Left hindlimb (tissue), 1 donor: ENCODE measurements at regions not wholly inside any gene's neighbourhood (a gene's known extent, or its start where the extent isn't known, plus 50 kb on each side); places are given as distances from the start of the nearest gene placed in this dataset.

Source experiments
- DNase-seq: peaks from one replicate; pipeline ENCODE4 v3.0.0-alpha.2; 2018

GRCh38 chr2:71887196-71887595 lies 260.5 kb downstream of the CYP26B1 start:
- no peak for DNase-seq

- no peak for DNase-seq
Observed at GRCh38 chr2:71886241-71886640, 261.4 kb downstream of the CYP26B1 start.

DNA sequence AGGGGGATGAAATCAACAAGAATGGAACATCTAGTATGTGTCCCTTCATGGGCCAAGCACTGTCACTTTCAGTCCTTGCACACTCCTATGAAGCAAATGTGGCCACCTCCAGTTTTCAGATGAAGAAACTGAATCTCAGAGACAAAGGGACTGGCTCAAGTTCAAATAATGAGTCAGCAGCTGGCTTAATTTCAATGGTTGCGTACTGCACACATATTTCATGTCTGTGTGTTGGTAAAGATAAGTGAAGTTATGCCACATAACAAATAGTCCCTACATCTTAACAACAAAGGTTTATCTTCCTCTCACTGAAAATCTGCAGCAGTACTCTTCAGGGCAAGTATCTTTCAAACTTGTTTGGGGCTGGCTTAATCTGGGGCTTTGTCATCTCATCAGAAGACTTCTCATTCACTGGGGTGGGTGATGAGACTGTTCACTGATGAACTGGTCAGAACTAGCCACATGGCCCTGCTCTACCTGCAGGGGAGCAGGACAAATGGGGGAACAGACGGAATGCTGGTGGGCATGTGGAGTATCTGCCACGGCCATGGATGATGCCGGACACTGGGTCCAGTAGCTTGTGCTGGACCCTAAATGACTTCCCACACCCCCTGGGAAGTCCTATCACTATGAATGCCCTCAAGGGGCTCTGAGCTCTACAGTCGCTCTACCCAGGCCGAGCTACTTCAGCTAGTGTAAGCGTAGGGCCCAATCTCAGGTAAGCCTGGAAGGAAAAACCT lies 263.2 kb downstream of the CYP26B1 start:
- DNase-seq = no peak

GRCh38 chr2:71882949-71883472 lies 264.7 kb downstream of the CYP26B1 start:
- DNase-seq = peak; percentile 69

DNA sequence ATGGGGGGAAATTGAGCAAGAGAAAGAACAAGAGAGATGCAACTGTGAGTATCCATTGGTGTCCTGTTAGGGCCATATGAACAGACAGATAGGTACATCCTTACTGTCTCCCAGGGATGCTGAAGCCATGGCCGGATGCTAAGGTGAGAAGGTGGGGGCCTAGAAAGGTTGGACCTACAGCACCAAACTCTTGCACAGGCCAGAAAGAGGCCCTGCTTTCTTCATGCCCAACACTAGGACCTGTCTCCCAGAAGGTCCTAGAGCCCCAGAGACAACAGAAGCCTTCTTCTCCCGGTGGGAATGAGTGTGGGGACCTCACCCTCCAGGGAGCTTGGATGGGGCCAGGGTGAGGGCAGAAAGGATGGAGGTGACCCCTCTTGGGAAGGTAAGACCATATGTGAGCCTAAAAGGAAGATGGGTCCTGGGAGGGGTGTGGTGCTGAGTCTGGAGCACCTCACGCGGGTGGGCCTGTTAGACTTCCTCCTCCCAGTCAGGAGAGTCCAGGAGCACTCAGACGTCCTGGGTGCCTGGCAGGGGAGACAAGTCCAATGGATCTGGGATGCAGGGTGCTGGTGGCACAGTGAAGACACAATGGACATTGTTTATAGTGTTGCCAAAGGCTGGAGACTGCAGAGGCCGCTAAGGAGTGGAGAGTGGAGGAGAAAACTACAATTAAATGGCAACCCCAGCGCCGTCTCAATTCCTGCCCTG lies 265.3 kb downstream of the CYP26B1 start:
- no peak for DNase-seq

DNA sequence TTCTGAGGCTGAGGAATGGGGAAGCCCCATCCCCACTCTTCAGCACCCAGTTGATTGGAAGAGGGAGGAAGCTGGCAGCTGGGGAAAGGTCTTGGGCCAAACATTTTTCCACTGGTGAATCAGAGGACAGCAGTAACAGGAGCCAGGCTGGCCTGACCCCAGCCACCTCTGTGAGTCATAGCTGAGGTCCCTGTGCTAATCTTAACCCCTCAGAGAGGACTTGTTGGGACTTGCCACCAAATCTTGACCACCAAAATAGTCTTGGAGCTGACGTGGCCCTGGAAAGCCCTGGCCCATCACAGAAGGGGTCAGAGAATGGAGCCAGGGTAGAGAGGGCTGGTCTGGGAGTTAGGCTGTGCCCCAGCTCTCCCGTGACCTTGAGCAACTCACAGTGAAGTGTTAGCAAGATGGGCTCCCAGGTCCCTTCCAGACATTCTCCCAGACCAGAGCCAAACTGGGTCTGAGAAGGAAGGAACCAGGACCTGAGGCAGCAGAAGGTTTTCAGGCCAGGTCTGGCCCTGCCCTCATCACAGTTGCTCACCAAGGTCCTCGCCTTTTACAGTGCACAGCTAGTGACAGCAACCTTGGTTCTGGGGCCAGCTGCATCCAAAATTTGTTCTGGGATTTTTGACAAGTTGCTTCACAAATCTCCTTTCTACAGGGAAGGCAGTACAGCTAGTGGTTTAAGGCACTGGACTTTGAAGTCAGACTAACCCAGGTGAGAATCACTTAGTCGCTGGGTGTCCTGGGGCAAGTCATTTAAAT lies 266.6 kb downstream of the CYP26B1 start:
- DNase-seq = no peak

DNA sequence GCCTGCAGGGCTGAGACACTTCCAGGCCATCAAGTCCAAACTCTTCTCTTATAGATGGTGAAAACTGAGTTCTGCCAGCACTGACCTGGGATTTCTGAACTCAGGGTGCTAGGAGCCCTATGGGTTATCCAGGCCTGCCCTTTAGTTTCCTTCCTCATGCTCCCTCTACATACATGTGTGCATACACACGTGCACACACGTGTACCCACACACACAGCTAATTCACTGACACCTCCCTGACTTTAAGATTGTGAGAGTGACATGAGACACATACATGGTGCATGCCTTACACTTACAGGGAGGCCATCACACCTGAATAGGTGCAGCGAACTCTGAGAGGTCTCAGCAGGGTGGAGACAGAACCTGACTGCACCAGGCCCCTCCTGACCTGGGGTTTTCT lies 267.4 kb downstream of the CYP26B1 start:
- DNase-seq = no peak

GRCh38 chr2:71879509-71880184 lies 268.0 kb downstream of the CYP26B1 start:
- no peak for DNase-seq

DNA sequence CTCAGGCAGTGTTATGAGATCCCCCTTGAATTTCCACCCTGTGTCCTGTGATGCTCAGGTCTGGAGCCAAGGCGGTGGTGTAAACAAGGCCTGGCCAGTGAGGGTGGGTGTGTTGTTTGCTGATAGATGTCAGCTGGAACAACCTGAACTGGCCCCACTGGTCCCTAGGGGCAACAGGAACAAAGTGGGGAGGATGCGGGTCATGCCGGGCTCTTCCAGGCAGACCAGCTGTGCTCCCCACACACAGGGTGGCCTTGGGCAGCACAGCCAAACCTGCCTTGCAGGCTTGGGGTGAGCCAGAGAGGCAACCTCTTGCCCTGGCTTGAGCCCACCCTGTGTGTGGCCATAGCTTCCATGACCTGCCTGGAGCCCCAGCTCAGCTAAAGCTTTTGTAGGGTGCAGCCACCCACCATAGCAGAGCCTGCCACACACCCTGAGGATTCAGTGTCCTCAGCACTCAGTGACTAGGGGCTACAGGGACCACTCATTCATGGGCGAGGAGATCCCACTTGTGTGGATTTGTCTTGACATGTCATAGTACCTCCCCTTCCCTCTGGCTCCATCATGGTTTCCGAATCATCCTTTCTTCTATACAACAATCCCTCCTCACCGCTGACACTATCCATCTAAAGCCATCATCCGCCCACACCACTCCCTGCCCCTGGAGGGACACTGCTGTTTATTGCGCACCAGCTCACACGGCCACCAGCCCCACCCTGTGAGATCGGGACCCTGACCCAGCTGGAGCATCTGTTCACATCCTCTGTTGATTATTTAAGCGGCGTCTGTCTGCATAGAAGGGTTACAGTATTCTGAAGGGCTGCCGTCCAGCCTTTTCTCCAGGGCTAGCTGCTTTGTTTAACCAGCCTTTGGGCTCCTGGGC lies 268.8 kb downstream of the CYP26B1 start:
- no peak for DNase-seq

DNA sequence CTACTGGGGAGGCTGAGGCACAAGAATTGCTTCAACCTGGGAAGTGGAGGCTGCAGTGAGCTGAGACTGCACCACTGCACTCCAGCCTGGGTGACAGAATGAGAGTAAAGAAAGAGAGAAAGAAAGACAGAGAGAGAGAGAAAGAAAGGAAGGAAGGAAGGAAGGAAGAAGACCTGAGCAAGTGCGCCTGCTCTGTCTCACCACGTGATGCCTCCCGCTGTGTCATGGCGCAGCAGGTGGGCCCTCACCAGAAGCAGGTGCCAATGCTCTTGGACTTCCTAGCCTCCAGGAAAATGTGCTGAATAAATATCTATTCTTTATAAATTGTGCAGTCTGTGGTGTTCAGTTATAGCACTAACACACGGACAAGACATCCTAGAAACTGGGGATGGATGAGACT lies 270.0 kb downstream of the CYP26B1 start:
- no peak for DNase-seq

DNA sequence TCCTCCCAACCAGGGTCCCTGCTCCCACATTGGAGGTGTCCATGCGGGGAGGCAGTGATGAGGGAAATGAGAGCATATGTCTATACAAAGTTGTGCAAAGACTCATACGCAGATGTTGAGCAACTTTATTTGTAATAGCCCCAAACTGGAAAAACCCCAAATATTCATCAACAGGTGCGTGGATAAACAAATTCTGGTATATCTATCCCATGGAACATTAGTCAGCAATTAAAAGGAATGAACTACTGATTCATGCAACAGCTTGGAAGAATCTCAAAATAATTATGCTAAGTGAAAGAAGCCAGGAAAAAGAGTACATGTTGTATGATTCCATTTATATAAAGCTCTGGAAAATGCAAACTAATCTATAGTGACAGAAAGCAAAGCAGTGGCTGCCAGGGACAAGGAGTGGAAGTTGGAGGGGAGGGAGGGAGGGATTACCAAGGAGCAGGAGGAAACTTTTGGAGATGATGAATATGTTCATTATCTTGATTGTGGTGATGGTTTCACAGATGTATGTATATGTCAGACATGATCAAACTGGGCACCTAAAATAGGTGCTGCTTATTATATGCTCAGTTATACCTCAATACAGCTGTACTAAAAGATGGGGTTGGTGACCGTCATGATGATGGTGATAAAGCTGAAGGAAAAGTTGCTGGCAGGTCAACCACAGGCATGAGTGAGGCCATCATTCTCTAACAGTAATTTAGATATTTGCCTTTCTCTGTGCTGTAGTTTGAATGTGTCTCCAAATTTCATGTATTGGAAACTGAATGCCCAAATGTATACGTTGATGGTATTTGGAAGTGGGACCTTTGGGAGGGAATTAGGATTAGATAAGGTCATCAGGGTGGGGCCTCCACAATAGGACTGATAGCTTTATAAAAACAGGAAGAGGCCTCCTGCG lies 270.9 kb downstream of the CYP26B1 start:
- no peak for DNase-seq

GRCh38 chr2:71872466-71873051 lies 275.1 kb downstream of the CYP26B1 start:
- DNase-seq = no peak

DNA sequence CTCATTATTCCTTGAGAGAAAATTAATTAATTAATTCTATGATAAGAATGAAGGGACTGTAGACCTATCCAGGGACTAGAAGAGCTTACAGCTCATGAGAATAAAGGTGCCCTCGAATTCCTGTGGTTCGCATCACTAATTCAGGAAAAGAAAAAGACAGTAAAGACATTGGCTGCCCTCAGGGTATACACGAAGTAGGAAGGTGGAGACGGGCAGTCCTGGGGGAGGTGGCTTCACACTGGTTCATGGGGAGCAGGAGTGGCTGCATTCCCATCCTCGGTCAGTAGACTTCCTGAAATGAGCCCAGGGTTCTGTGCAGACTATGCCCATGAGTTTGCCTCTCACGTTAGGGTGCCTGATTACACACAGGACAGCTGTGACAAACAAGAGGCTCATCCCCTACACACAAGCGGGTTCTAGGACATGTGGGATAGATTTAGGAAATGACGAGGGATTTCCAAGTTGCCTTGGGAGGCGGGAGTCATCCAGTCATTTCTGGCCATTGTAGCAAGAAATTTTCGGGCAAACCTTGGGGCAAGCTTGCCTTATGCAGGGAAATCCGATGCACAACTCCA lies 282.2 kb downstream of the CYP26B1 start:
- DNase-seq = no peak

DNA sequence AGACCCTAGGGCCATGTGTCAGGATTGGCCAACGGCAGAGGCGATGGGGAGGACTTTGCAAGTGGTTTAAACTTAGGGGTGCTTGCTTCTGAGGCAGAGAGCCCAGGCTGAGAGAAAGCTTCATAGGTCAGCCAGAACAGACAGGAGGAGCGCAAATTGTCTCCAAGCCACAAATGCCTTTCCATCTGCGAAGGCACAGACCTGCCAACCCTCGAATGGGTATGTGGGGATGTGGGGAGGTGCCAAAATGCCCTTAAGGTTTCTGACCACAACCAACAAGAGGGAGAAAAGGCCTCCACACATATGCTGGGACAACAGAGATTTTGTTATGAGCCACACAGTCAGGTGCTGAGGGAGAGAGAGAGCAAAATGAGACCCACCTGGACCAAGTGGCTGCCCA lies 283.6 kb downstream of the CYP26B1 start:
- DNase-seq = no peak

GRCh38 chr2:71863396-71863795 lies 284.3 kb downstream of the CYP26B1 start:
- DNase-seq = no peak

- no peak for DNase-seq
Observed at GRCh38 chr2:71862921-71863320, 284.7 kb downstream of the CYP26B1 start.

DNA sequence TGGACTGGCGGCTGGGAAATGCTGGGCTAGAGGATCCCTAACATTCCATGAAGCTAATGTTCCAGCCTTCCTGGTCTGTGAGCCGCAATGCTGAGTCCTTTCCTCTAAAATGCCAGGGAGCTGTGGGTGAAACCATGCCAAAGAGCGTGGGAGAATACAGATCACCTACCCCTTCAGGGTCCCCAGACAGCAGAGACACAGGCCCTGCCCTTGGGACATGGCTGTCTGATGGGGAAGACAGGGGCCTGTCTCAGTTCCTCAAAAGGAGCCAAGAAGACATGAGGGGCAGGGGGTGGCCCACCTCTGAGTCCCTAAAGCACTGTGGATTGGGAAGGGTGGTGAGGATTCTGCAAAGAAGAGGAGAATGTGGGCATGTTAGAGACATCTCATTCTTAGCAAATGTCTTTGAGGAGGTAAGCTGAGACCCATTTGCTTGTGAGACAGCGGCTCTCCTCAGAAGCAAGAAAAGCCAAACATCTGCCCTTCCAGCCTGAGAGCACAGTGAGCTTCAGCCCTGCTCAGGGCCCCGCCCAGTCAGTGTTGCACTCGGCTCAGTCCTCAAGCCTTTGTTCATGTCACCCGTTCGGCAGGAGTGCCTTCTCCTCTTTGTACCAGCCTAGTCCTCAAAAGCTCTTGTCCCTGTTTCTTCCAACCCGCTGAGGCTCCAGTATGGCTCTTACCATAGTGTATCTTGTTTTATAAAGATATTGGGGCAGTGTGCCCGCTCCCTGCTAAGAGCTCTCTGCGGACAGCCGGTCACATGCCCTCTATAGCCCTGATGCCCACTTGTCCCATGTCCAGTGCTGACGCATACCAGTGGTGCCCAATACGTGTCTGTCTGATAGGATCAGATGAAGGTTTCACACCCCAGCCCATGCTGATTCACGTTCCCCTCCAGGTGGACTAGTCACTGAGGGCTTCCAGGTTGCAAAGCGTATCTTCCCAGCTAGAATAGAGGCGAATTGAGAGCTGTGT lies 286.2 kb downstream of the CYP26B1 start:
- no peak for DNase-seq

GRCh38 chr2:71860381-71860926 lies 287.2 kb downstream of the CYP26B1 start:
- no peak for DNase-seq
